ENCODE measurements at regions not wholly inside any gene's neighbourhood (a gene's known extent, or its start where the extent isn't known, plus 50 kb on each side); places are given as distances from the start of the nearest gene placed in this dataset.

- peaks cover 4% of the 10 kb centered on the region for H3K4me1 Mint-ChIP-seq (ENCODE audit: unreplicated experiment)
- H3K9me3 Mint-ChIP-seq (ENCODE audit: unreplicated experiment) = no peaks in the 10 kb centered on the region
- DNase-seq (ENCODE audit: low spot score) = no peak
- no peak overlapping the region for H3K27ac Mint-ChIP-seq (ENCODE audit: unreplicated experiment)
- no peak for TF ChIP-seq CTCF (IDR thresholded peaks at IDR 0.05; ENCODE audit: unreplicated experiment)
- H3K36me3 Mint-ChIP-seq (ENCODE audit: low read depth, unreplicated experiment) = no peaks in the 10 kb centered on the region
- no peak overlapping the region for H3K4me3 Mint-ChIP-seq (ENCODE audit: unreplicated experiment)
- H3K27me3 Mint-ChIP-seq (ENCODE audit: unreplicated experiment) = no peaks in the 10 kb centered on the region
Observed at GRCh38 chr7:7077945-7078344, 104.4 kb upstream of the C1GALT1 start.

- H3K4me3 Mint-ChIP-seq (ENCODE audit: unreplicated experiment) = no peak overlapping the region
- no peak for TF ChIP-seq CTCF (IDR thresholded peaks at IDR 0.05; ENCODE audit: unreplicated experiment)
- H3K36me3 Mint-ChIP-seq (ENCODE audit: low read depth, unreplicated experiment) = no peaks in the 10 kb centered on the region
- no peaks in the 10 kb centered on the region for H3K27me3 Mint-ChIP-seq (ENCODE audit: unreplicated experiment)
- DNase-seq (ENCODE audit: low spot score) = no peak
- no peaks in the 10 kb centered on the region for H3K9me3 Mint-ChIP-seq (ENCODE audit: unreplicated experiment)
- peaks cover 4% of the 10 kb centered on the region for H3K4me1 Mint-ChIP-seq (ENCODE audit: unreplicated experiment)
- H3K27ac Mint-ChIP-seq (ENCODE audit: unreplicated experiment) = no peak overlapping the region
Observed at GRCh38 chr7:7080802-7081201, 101.5 kb upstream of the C1GALT1 start.

- no peak for TF ChIP-seq CTCF (IDR thresholded peaks at IDR 0.05; ENCODE audit: unreplicated experiment)
Observed at GRCh38 chr7:7090460-7090859, 91.9 kb upstream of the C1GALT1 start.

GRCh38 chr7:7098280-7098818 is 84.0 kb upstream of the C1GALT1 start:
- Mint-ChIP-seq H3K36me3 (ENCODE audit: low read depth, unreplicated experiment) (no peaks in the 10 kb centered on the region), H3K4me3 (ENCODE audit: unreplicated experiment) (no peak overlapping the region), H3K9me3 (ENCODE audit: unreplicated experiment) (no peaks in the 10 kb centered on the region), H3K4me1 (ENCODE audit: unreplicated experiment) (peaks cover 21% of the 10 kb centered on the region), H3K27me3 (ENCODE audit: unreplicated experiment) (peaks cover 4% of the 10 kb centered on the region), H3K27ac (ENCODE audit: unreplicated experiment) (no peak overlapping the region)
- TF ChIP-seq CTCF (IDR thresholded peaks at IDR 0.05; ENCODE audit: unreplicated experiment) = no peak
- DNase-seq (ENCODE audit: low spot score) = no peak

More at GRCh38 chr7:7090460-7090859, 91.9 kb upstream of the C1GALT1 start:
- no peak overlapping the region for H3K27ac Mint-ChIP-seq (ENCODE audit: unreplicated experiment)
- no peak overlapping the region for H3K4me3 Mint-ChIP-seq (ENCODE audit: unreplicated experiment)
- peaks cover 7% of the 10 kb centered on the region for H3K36me3 Mint-ChIP-seq (ENCODE audit: low read depth, unreplicated experiment)
- DNase-seq (ENCODE audit: low spot score) = no peak
- peaks cover 1% of the 10 kb centered on the region for H3K27me3 Mint-ChIP-seq (ENCODE audit: unreplicated experiment)
- no peaks in the 10 kb centered on the region for H3K4me1 Mint-ChIP-seq (ENCODE audit: unreplicated experiment)
- H3K9me3 Mint-ChIP-seq (ENCODE audit: unreplicated experiment) = no peaks in the 10 kb centered on the region

- peak; percentile 65 for DNase-seq (ENCODE audit: low spot score)
- peaks cover 4% of the 10 kb centered on the region for H3K27me3 Mint-ChIP-seq (ENCODE audit: unreplicated experiment)
- peak overlapping the region; percentile 93 for H3K27ac Mint-ChIP-seq (ENCODE audit: unreplicated experiment)
- H3K4me1 Mint-ChIP-seq (ENCODE audit: unreplicated experiment) = peaks cover 21% of the 10 kb centered on the region
- H3K36me3 Mint-ChIP-seq (ENCODE audit: low read depth, unreplicated experiment) = no peaks in the 10 kb centered on the region
- no peaks in the 10 kb centered on the region for H3K9me3 Mint-ChIP-seq (ENCODE audit: unreplicated experiment)
- no peak overlapping the region for H3K4me3 Mint-ChIP-seq (ENCODE audit: unreplicated experiment)
- no peak for TF ChIP-seq CTCF (IDR thresholded peaks at IDR 0.05; ENCODE audit: unreplicated experiment)
Observed at GRCh38 chr7:7099584-7100014, 82.7 kb upstream of the C1GALT1 start.
